ENCODE measurements at regions not wholly inside any gene's neighbourhood (a gene's known extent, or its start where the extent isn't known, plus 50 kb on each side); places are given as distances from the start of the nearest gene placed in this dataset.

DNA sequence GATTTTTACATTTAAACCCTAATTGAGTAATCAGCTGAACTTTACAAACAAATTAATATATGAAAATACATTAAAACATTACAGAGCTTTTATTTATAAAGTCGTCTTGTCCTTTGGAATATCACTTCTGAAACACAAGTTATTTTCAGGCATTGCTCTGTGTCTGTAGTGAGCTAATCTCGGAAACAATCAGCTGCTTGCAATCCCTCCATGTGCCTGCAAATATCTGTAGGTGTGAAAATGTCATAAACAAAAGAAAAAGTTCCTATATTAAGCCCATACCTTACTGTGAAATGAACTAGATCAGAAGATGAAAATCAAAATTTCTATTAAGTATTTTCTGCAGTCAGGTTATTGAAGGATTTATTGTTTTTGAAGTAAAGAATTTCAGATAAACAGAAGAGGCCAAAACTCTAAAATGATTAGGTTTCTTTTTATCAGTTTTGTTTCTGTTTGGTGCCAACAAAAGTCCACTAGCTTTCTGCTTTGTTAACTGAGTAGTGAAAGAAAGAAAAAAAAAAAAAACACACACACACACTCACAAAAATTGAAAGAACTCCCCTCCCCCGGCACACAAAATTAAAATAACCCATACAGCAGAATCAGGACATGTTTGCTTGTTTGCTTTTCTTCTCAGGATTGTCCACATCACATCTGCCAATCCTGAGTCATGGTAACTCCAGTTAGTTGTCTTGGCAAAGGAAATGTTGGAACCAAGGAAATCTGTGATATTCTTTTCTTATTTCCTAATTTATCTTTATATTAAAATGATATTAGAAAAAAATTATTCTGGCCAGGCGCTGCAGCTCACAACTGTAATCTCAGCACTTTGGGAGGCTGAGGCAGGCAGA lies 627.0 kb upstream of the SLC39A10 start:
- TF ChIP-seq, protein P1, sequence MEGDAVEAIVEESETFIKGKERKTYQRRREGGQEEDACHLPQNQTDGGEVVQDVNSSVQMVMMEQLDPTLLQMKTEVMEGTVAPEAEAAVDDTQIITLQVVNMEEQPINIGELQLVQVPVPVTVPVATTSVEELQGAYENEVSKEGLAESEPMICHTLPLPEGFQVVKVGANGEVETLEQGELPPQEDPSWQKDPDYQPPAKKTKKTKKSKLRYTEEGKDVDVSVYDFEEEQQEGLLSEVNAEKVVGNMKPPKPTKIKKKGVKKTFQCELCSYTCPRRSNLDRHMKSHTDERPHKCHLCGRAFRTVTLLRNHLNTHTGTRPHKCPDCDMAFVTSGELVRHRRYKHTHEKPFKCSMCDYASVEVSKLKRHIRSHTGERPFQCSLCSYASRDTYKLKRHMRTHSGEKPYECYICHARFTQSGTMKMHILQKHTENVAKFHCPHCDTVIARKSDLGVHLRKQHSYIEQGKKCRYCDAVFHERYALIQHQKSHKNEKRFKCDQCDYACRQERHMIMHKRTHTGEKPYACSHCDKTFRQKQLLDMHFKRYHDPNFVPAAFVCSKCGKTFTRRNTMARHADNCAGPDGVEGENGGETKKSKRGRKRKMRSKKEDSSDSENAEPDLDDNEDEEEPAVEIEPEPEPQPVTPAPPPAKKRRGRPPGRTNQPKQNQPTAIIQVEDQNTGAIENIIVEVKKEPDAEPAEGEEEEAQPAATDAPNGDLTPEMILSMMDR (IDR thresholded peaks at IDR 0.05), result no peak
- TF ChIP-seq POLR2A (IDR thresholded peaks at IDR 0.05), result no peak
